ENCODE measurements at regions not wholly inside any gene's neighbourhood (a gene's known extent, or its start where the extent isn't known, plus 50 kb on each side); places are given as distances from the start of the nearest gene placed in this dataset.

DNA sequence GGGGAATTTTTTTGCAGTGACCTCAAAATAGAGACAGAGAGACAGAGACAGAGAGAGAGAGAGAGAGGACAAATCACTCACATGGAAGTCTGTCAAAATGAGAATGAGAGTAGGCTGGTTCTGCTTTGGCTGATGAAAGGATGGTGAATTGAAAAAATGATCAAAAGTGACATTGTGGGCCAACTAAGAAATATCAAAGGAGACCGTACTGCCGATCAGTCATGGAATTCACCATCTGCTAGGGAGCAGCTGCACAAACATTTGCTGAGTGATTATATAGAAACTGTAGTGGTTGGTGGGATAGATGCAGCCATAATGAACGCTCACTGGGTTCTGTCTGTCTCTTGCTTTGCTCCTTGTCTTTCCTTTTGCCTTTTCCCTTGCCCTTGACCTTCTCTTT lies 476.6 kb upstream of the SGCD start:
- DNase-seq (ENCODE audit: low spot score) = no peak

DNA sequence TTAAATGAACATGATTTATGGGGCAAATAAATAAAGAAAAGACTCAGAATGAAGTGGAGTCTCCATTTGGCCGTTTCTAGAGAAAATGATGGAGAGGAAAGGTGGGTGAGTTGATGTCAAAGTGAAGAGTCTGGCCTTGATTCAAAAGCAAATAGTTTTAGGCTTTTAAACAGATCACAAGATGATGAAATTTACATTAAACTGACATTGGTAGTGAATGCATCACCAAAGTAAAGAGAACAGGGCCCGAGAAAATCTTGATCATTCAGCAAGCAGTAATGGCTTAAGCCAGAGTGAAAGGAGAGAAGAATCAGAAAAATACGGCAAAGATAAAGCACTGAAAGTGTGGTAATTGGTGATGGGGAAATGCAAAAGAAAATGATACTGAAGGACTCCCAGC lies 460.0 kb upstream of the SGCD start:
- DNase-seq (ENCODE audit: low spot score) = no peak

- DNase-seq (ENCODE audit: low spot score) = no peak
These were observed 459.4 kb upstream of the SGCD start for GRCh38 chr5:155867522-155868088.

GRCh38 chr5:155870636-155871035 lies 456.3 kb upstream of the SGCD start:
- DNase-seq (ENCODE audit: low spot score) = no peak

DNA sequence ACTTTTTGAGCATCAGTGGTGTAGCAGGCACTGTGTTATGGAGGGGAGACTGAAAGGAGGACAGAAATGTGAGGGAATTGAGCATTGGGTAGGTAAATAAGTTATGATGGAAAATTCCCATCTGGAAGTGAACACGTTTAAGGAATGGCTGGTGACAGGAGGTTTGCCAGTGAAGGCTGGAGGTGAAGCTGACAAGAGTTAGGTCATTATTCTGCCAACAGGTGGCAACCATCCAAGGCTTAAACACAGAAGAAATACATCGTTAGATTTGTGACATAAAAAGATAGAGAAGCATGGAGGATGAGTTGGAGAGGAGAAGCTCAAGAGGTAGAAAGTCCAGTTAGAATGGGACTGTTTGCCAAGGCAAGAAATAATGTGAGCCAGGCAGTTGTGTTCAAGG lies 455.3 kb upstream of the SGCD start:
- DNase-seq (ENCODE audit: low spot score) = no peak

DNA sequence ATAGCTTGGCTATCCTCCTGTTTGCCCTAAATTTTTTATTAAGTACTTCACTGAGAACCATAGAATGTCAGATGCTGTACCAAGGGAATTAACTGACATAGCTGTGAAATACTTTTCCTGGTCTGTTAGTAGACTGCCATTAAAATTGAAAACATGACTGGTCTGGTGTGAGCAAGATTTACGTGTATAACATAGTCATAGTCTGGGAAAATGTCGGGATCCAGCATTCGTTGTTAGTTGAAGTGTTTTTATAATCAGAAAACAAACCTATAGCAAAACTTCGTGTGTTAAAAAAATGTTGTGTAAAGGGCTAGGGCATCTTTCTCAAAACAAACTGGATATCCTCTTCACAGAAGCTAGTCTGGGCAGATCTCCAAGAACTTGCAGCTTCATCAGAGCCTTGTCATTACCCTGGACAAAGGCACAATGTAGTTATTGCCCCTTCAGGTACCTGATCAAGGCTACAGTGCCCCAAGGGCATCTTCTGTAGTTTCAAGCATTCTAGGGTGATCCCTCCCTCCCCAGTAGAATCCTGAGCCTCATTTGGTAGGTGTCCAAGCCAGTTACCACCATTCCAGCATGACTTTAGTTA lies 454.2 kb upstream of the SGCD start:
- DNase-seq (ENCODE audit: low spot score) = no peak

- no peak for DNase-seq (ENCODE audit: low spot score)
These were observed 447.9 kb upstream of the SGCD start for GRCh38 chr5:155878991-155879575.

DNA sequence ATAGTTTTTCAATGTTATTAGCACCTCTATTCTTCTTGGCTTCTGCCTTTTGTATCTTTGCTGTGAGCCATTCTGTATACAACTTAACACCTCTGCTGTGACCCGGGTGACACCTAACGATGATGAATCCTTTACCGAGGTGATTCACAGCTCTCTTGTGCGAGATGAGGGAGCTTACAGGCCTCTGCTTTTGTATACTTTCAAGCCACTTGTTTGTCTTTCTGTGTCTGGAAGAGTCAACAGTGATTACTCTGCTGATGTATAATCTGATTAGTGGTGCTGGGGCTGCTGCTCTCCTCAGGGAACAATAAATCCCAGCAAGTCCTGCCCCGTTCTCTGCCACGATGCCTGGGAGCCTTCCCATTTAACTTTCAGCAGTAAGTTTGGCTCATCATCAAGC lies 442.9 kb upstream of the SGCD start:
- no peak for DNase-seq (ENCODE audit: low spot score)

DNA sequence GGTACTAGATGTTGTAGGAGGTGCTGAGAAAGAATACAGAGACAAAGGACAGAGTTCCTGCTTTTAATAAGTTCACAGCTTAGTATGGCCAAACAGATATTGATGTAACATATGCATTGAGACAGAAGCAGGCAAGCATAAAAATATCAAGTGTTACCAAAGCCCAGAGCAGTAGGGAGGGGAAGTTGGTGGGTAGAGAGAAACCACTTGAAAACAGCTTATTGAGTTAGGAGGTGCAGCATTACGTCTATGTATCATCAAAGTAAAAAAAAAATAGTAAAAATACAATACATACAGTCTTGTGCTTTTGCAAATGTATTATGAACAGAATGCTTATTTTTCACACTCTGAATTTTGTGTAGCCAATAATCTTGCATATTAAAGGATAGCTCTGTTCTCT lies 441.8 kb upstream of the SGCD start:
- DNase-seq (ENCODE audit: low spot score) = no peak

GRCh38 chr5:155886311-155887031 lies 440.5 kb upstream of the SGCD start:
- no peak for DNase-seq (ENCODE audit: low spot score)

DNA sequence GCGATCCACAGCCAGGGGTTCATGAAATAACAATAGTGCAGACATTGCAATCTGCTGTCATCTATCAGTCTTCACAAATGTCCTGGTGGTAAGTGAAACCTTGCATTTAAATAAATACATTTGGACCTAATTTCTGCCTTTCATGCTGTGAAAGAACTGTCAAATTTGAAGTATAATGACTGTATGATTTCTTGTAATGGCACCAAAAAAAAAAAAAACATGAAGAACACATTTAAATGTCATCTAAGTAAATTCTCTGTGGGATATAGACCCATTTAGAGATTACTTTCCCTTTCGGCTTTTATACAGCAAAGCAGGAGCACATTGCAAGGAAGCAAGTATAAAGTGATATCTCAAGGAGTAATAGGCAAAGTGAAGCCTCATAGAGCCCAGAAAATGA lies 431.5 kb upstream of the SGCD start:
- DNase-seq (ENCODE audit: low spot score) = no peak

- no peak for DNase-seq (ENCODE audit: low spot score)
These were observed 429.2 kb upstream of the SGCD start for GRCh38 chr5:155897761-155898160.

DNA sequence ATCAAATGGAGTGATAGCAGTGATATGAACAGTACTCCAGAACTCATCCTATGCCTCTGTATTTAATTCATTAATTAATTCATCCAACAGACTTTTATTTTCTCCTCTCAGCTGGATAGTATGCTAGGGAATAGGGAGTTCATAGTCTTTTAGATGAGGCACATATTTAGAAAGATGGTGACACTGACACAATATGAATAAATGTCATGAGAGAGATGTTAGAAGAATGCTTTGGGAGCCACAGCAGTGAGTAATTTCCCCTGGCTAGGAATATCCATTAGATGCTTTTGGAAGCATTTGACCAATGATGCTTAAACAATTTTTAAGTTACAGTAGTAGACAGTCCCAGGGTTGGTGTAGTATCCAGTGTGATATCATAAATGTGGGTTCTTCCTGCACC lies 428.7 kb upstream of the SGCD start:
- no peak for DNase-seq (ENCODE audit: low spot score)

- no peak for DNase-seq (ENCODE audit: low spot score)
These were observed 423.2 kb upstream of the SGCD start for GRCh38 chr5:155903791-155904190.

- DNase-seq (ENCODE audit: low spot score) = no peak
These were observed 421.6 kb upstream of the SGCD start for GRCh38 chr5:155905364-155905763.

DNA sequence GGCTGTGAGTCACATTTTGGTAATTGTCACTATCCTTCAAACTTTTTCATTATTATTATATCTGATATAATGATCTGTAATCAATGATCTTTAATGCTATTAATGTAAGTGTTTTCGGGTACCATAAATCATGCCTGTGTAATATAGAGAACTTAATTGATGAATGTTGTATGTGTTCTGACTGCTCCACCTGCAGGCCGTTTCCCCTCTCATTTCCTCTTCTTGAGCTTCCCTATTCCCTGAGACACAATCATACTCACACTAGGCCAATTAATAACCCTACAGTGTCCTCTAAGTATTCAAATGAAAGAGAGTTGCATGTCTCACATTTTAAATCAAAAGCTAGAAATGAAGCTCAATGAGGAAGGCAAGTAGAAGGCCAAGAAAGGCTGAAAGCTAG lies 420.9 kb upstream of the SGCD start:
- DNase-seq (ENCODE audit: low spot score) = no peak

DNA sequence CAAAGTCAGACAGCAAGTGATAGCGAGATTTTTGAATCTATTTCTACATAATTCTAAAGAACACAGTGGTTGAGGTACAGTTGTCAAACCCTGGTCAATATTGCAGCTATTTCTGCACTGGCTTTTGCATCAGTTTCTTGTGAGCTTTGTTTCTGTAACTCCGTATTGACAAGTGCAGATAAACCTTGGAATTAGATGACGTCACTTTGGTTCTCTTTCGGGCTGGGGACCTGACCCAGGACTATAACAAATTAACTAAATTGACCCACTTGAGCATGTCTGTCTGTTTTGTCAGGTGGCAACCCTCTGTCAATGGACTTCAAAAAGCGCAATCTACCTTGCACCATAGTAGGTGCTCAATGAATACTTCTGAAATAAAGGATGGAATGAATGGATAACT lies 418.4 kb upstream of the SGCD start:
- no peak for DNase-seq (ENCODE audit: low spot score)

GRCh38 chr5:155912291-155912690 lies 414.7 kb upstream of the SGCD start:
- no peak for DNase-seq (ENCODE audit: low spot score)

- no peak for DNase-seq (ENCODE audit: low spot score)
These were observed 412.2 kb upstream of the SGCD start for GRCh38 chr5:155914766-155915165.

- no peak for DNase-seq (ENCODE audit: low spot score)
These were observed 411.4 kb upstream of the SGCD start for GRCh38 chr5:155915601-155916000.

- DNase-seq (ENCODE audit: low spot score) = no peak
These were observed 407.8 kb upstream of the SGCD start for GRCh38 chr5:155919126-155919525.

DNA sequence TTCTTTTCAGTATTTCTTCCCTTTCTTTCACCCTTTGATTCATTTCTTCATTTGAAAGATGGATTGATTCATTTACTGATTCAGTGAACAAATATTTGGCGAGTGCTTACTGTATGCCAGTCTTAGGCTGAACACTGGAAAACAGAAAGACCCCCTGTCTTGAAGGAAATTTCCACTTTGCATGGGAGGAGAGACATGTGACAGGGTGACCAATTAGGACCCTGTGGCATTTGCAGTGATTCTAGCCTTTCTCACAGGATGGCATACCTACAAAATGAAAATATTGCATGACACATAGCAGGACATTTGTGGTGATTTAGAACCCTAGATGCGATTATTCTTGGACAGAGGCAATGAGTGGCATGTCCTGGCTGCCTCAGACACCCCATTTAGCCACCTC lies 407.2 kb upstream of the SGCD start:
- no peak for DNase-seq (ENCODE audit: low spot score)

- DNase-seq (ENCODE audit: low spot score) = no peak
These were observed 405.3 kb upstream of the SGCD start for GRCh38 chr5:155921621-155922020.

DNA sequence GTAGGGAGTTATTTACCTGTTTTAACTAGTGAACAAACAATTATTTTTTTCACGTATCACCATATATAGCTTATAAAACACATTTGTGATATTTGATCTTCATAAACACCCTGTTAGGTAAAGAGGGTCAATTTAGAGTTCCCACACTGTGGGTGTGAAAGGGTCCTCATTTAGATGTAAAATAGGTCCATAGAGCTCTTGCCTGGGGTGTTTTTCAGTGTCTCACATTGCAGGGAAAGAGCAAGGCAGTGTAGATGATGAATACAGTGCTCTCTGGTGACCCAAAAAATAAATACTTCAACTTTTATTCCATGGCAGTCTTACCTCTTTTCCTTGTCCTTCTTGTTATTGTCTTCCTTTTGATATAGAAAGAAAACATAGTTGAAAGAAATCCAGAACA lies 403.2 kb upstream of the SGCD start:
- DNase-seq (ENCODE audit: low spot score) = no peak
